ENCODE measurements at regions not wholly inside any gene's neighbourhood (a gene's known extent, or its start where the extent isn't known, plus 50 kb on each side); places are given as distances from the start of the nearest gene placed in this dataset.

GRCh38 chr2:3951131-3951954 is 248.0 kb downstream of the DCDC2C start:
- no peak for TF ChIP-seq ZFX (IDR thresholded peaks at IDR 0.05)
- TF ChIP-seq, protein P1, sequence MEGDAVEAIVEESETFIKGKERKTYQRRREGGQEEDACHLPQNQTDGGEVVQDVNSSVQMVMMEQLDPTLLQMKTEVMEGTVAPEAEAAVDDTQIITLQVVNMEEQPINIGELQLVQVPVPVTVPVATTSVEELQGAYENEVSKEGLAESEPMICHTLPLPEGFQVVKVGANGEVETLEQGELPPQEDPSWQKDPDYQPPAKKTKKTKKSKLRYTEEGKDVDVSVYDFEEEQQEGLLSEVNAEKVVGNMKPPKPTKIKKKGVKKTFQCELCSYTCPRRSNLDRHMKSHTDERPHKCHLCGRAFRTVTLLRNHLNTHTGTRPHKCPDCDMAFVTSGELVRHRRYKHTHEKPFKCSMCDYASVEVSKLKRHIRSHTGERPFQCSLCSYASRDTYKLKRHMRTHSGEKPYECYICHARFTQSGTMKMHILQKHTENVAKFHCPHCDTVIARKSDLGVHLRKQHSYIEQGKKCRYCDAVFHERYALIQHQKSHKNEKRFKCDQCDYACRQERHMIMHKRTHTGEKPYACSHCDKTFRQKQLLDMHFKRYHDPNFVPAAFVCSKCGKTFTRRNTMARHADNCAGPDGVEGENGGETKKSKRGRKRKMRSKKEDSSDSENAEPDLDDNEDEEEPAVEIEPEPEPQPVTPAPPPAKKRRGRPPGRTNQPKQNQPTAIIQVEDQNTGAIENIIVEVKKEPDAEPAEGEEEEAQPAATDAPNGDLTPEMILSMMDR (conservative IDR thresholded peaks at IDR 0.05) = no peak
- no peak overlapping the region for H3K27ac ChIP-seq

GRCh38 chr2:3952866-3953516 is 249.6 kb downstream of the DCDC2C start:
- TF ChIP-seq, protein P1 (conservative IDR thresholded peaks at IDR 0.05) = no peak
- TF ChIP-seq ZFX (IDR thresholded peaks at IDR 0.05) = no peak
- H3K27ac ChIP-seq = no peak overlapping the region

DNA sequence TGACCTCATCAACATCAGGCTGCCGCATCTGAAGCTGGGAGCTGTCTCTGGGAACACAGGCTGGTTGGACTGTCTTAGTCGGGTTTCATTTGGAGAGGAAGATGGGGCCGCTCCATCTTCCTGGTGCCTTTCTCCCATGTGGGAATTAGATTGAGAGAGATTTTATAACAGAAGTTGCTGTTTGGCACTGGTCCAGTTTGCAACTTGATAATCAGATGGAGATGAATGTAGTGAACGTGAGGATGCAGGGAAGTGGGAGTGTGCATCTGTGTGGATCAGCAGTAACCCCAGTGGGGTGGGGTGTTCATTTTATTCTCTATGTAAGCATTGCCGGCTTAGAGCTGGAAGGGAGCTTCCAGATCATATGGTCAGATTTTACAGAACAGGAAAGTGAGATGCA is 250.9 kb downstream of the DCDC2C start:
- no peak overlapping the region for H3K27ac ChIP-seq
- TF ChIP-seq, protein P1 (conservative IDR thresholded peaks at IDR 0.05) = no peak
- TF ChIP-seq ZFX (IDR thresholded peaks at IDR 0.05) = no peak

DNA sequence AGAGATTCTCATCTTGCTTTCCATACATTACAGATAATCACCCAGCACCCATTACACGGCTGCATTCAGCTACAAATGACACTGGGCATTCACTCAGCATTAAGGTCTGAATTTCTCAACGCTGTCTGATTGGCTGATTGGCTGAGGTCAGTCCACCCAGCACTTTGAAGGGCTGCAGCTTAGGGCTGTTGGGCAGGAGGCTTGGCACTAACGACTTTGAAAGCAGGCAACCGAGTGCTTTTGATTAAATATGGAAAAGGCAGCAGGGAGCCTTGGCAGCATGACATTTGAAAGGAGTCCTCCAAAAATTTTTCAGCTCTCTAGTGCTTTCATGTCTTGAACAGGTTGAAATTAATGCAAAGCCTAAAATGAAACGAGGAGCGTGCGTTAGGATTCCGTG is 253.0 kb downstream of the DCDC2C start:
- H3K27ac ChIP-seq = no peak overlapping the region
- TF ChIP-seq, protein P1 (conservative IDR thresholded peaks at IDR 0.05) = no peak
- no peak for TF ChIP-seq ZFX (IDR thresholded peaks at IDR 0.05)

DNA sequence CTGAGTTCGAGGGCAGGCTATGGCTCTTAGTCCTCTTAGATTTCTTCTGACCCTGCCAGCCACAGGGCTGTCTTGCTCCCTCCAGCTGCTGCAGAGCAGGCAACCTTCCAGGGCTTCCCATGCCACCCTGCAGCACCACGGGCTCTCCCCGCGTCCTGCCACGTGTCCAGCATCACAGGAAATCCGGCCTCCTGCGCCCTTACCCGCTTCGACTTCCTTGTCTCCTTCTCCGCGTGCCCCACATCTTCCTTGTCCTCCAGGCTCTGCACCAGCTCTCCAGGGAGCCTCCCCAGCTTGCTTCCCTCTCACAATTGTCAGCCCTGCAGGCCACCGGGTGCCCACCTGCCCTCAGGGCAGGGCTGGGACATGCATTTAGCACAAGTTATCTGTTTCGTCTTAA is 253.5 kb downstream of the DCDC2C start:
- TF ChIP-seq, protein P1 (conservative IDR thresholded peaks at IDR 0.05) = no peak
- no peak for TF ChIP-seq ZFX (IDR thresholded peaks at IDR 0.05)
- H3K27ac ChIP-seq = no peak overlapping the region

GRCh38 chr2:3958465-3958864 is 255.1 kb downstream of the DCDC2C start:
- TF ChIP-seq, protein P1 (conservative IDR thresholded peaks at IDR 0.05) = no peak
- TF ChIP-seq ZFX (IDR thresholded peaks at IDR 0.05) = no peak
- no peak overlapping the region for H3K27ac ChIP-seq

- no peak for TF ChIP-seq ZFX (IDR thresholded peaks at IDR 0.05)
- TF ChIP-seq, protein P1 (conservative IDR thresholded peaks at IDR 0.05) = no peak
- H3K27ac ChIP-seq = no peak overlapping the region
Measured at GRCh38 chr2:3958969-3959368, 255.6 kb downstream of the DCDC2C start.

Measured in C4-2B (cell line).